ENCODE measurements at regions not wholly inside any gene's neighbourhood (a gene's known extent, or its start where the extent isn't known, plus 50 kb on each side); places are given as distances from the start of the nearest gene placed in this dataset.

DNA sequence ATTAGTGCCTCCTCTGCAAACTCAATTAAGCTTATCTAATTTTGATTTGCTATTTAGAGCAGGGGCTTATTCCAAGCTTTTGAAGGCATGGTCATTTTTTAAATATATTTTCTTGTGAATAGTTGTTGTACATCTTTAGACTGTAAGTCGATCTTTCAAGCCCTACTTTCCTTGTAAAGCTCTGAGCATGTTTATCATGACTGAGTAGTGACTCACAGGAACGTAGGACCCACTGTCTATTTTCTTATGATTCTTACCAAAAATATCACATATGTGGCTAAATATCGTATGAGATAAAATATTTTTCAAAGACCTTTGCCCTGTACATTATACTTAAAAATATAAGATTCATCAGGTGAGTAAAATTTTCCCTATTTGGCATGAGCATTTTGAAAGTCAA is 440.4 kb upstream of the GRIN3A start:
- Histone ChIP-seq H3K27me3 (replicated peaks in 1 of 4; ENCODE audit: control insufficient read depth in 3 of 4, extremely low read depth in 1 of 4, insufficient read depth in 3 of 4, low read length in 3 of 4) (no peaks in the 10 kb centered on the region), H3K9me3 (ENCODE audit: insufficient read depth in 2 of 2, low read depth in 1 of 2, low read length in 1 of 2) (peaks cover 10 to 18% of the 10 kb centered on the region in 2 experiments; a peak in 3 of 4 replicates), H3K23me2 (ENCODE audit: low read depth, low read length) (no peaks in the 10 kb centered on the region), H3K4me2 (ENCODE audit: insufficient read depth in 1 of 2, low read depth in 2 of 2, low read length in 2 of 2) (no peak overlapping the region), H4K91ac (replicated peaks; ENCODE audit: insufficient read length, low read length) (no peak overlapping the region), H3K4me3 (ENCODE audit: extremely low read depth in 1 of 4, insufficient read depth in 2 of 4, low read depth in 3 of 4, low read length in 4 of 4) (no peak overlapping the region), H2BK15ac (ENCODE audit: low read length) (no peak overlapping the region), H3K18ac (ENCODE audit: extremely low read depth, low read length) (no peak overlapping the region), H2AK5ac (ENCODE audit: low read depth, low read length) (no peak overlapping the region), H3K4me1 (replicated peaks in 1 of 4; ENCODE audit: control insufficient read depth in 3 of 4, insufficient read depth in 4 of 4, low read length in 3 of 4) (no peaks in the 10 kb centered on the region), H4K20me1 (replicated peaks in 1 of 2; ENCODE audit: control insufficient read depth in 1 of 2, insufficient read depth in 2 of 2, low read length in 2 of 2) (no peaks in the 10 kb centered on the region), H3K79me1 (ENCODE audit: low read depth, low read length) (no peaks in the 10 kb centered on the region), H2BK12ac (ENCODE audit: low read depth, low read length) (no peak overlapping the region), H3K4ac (replicated peaks; ENCODE audit: insufficient read length, low read depth, low read length) (no peak overlapping the region), H3K14ac (ENCODE audit: insufficient read length) (no peak overlapping the region), H3K36me3 (ENCODE audit: control insufficient read depth in 2 of 4, insufficient read depth in 4 of 4, low read length in 3 of 4) (no peaks in the 10 kb centered on the region), H2BK5ac (ENCODE audit: low read depth, low read length) (no peak overlapping the region), H3K56ac (replicated peaks; ENCODE audit: insufficient read length, low read depth, low read length) (no peak overlapping the region), H4K8ac (ENCODE audit: extremely low read depth, insufficient read depth, low read length) (no peak overlapping the region), H3K27ac (ENCODE audit: low read depth, low read length) (no peak overlapping the region), H4K5ac (ENCODE audit: insufficient read length, low read depth, low read length) (no peak overlapping the region), H2BK120ac (replicated peaks; ENCODE audit: low read depth, low read length) (no peak overlapping the region), H2AFZ (ENCODE audit: low read length) (no peak overlapping the region), H3K23ac (ENCODE audit: insufficient read length) (no peak overlapping the region), H3K9ac (replicated peaks in 1 of 4; ENCODE audit: extremely low read depth in 1 of 4, low read depth in 3 of 4, low read length in 3 of 4) (no peak overlapping the region), H2BK20ac (ENCODE audit: low read length) (no peak overlapping the region), H3K79me2 (ENCODE audit: control insufficient read depth in 1 of 2, insufficient read depth in 2 of 2, low read length in 2 of 2) (no peaks in the 10 kb centered on the region)
- CTCF ChIA-PET (ENCODE audit: partially characterized antibody) = no interaction called here
- POLR2A ChIA-PET (ENCODE audit: partially characterized antibody) = no interaction called here
- no peak for FAIRE-seq
- DNase-seq (ENCODE audit: low read depth in 1 of 2, low spot score in 2 of 2) = no peak
- WGBS, 2 experiments (ENCODE audit: extremely low coverage in 1 of 2, insufficient coverage in 1 of 2, insufficient read length in 1 of 2, insufficient replicate concordance in 2 of 2, low coverage in 1 of 2, low lambda C conversion rate in 2 of 2, missing lambda C conversion rate in 1 of 2) = 82% methylated on average over 3 of the region's 3 CpGs; no CpG with 5 or more reads in 1 of the 2 experiments
- TF ChIP-seq CBX8 (IDR thresholded peaks at IDR 0.05; ENCODE audit: borderline replicate concordance, low read depth, low read length) (no peak), RFX5 (IDR thresholded peaks at IDR 0.05; ENCODE audit: borderline replicate concordance, low read depth, low read length) (no peak), HDAC2 (IDR thresholded peaks at IDR 0.05; ENCODE audit: borderline replicate concordance in 1 of 2, low read depth in 2 of 2, low read length in 2 of 2) (no peak), PHF8 (conservative IDR thresholded peaks at IDR 0.05; ENCODE audit: low read depth, low read length) (no peak), RNF2 (IDR thresholded peaks at IDR 0.05; ENCODE audit: borderline replicate concordance, low read depth, low read length, missing control alignments, poor library complexity, severe bottlenecking) (no peak), CTCF (IDR thresholded peaks at IDR 0.05; ENCODE audit: control extremely low read depth in 1 of 3, insufficient read depth in 1 of 3, low read depth in 1 of 3, low read length in 3 of 3) (no peak), GTF2F1 (IDR thresholded peaks at IDR 0.05; ENCODE audit: borderline replicate concordance, low read depth, low read length) (no peak), SIX5 (IDR thresholded peaks at IDR 0.05; ENCODE audit: low read depth, low read length) (no peak), POU5F1 (IDR thresholded peaks at IDR 0.05; ENCODE audit: low read depth, low read length) (no peak), USF2 (IDR thresholded peaks at IDR 0.05; ENCODE audit: low read length) (no peak)

Data from H1 (cell line).